Central memory CD8-positive, alpha-beta T cell (primary cell): ENCODE measurements at regions not wholly inside any gene's neighbourhood (a gene's known extent, or its start where the extent isn't known, plus 50 kb on each side); places are given as distances from the start of the nearest gene placed in this dataset.

Experiments used
- ATAC-seq: fragments of 150-1000 bp; cut with Tn5 transposase; replicated peaks from 2 replicates; pipeline ENCODE4 v1.10.0; 2022; ENCODE audit warnings: mild to moderate bottlenecking, moderate FRiP score, moderate number of reproducible peaks; ENCODE audit not compliant: poor library complexity, severe bottlenecking; ENCODE audit errors: extremely low read depth
- DNase-seq, 2 donors: peaks; one replicate each; pipeline ENCODE4 v3.0.0; 2021; ENCODE audit warnings: low spot score in 2 of 2
- H3K27ac Mint-ChIP-seq: one replicate; pipeline ENCODE4 v1.8.0; 2022; ENCODE audit warnings: low read depth, mild to moderate bottlenecking, moderate library complexity, mixed read lengths
- H3K27me3 Mint-ChIP-seq: one replicate; pipeline ENCODE4 v1.8.0; 2022; ENCODE audit warnings: mixed read lengths
- H3K36me3 Mint-ChIP-seq: one replicate; pipeline ENCODE4 v1.8.0; 2022; ENCODE audit warnings: mild to moderate bottlenecking, moderate library complexity, mixed read lengths; ENCODE audit not compliant: insufficient read depth
- H3K4me1 Mint-ChIP-seq: one replicate; pipeline ENCODE4 v1.8.0; 2022; ENCODE audit warnings: mixed read lengths
- H3K4me3 Mint-ChIP-seq: one replicate; pipeline ENCODE4 v1.8.0; 2022; ENCODE audit warnings: mild to moderate bottlenecking, moderate library complexity, mixed read lengths
- H3K9me3 Mint-ChIP-seq: one replicate; pipeline ENCODE4 v1.8.0; 2022; ENCODE audit warnings: mixed read lengths

- Mint-ChIP-seq H3K4me3 (no peak overlapping the region), H3K4me1 (no peaks in the 10 kb centered on the region), H3K36me3 (no peaks in the 10 kb centered on the region), H3K27me3 (no peaks in the 10 kb centered on the region), H3K9me3 (no peaks in the 10 kb centered on the region), H3K27ac (no peak overlapping the region)
- DNase-seq (no peak), ATAC-seq (no peak)
Observed at GRCh38 chr12:41769810-41770209, 374.9 kb downstream of the GXYLT1 start.

- no peaks in the 10 kb centered on the region for H3K4me1 Mint-ChIP-seq
- no peak overlapping the region for H3K27ac Mint-ChIP-seq
- H3K9me3 Mint-ChIP-seq = peaks cover 5% of the 10 kb centered on the region
- H3K36me3 Mint-ChIP-seq = no peaks in the 10 kb centered on the region
- ATAC-seq (no peak), DNase-seq (no peak)
- no peaks in the 10 kb centered on the region for H3K27me3 Mint-ChIP-seq
- no peak overlapping the region for H3K4me3 Mint-ChIP-seq
Observed at GRCh38 chr12:41768456-41768855, 376.2 kb downstream of the GXYLT1 start.

GRCh38 chr12:41762691-41763090 lies 382.0 kb downstream of the GXYLT1 start:
- Mint-ChIP-seq H3K36me3 (no peaks in the 10 kb centered on the region), H3K9me3 (peaks cover 8% of the 10 kb centered on the region), H3K27me3 (peaks cover 22% of the 10 kb centered on the region), H3K27ac (no peak overlapping the region), H3K4me1 (no peaks in the 10 kb centered on the region), H3K4me3 (no peak overlapping the region)
- ATAC-seq (no peak), DNase-seq (no peak)

- H3K27ac Mint-ChIP-seq = no peak overlapping the region
- DNase-seq = no peak
- no peak for ATAC-seq
- H3K36me3 Mint-ChIP-seq = peaks cover 2% of the 10 kb centered on the region
- H3K27me3 Mint-ChIP-seq = no peaks in the 10 kb centered on the region
- no peaks in the 10 kb centered on the region for H3K4me1 Mint-ChIP-seq
- no peaks in the 10 kb centered on the region for H3K9me3 Mint-ChIP-seq
- no peak overlapping the region for H3K4me3 Mint-ChIP-seq
Observed at GRCh38 chr12:41745593-41745992, 399.1 kb downstream of the GXYLT1 start.

- Mint-ChIP-seq H3K4me3 (no peak overlapping the region), H3K27me3 (no peaks in the 10 kb centered on the region), H3K36me3 (peaks cover 2% of the 10 kb centered on the region), H3K4me1 (no peaks in the 10 kb centered on the region), H3K9me3 (no peaks in the 10 kb centered on the region), H3K27ac (no peak overlapping the region)
- DNase-seq = no peak
- ATAC-seq = no peak
Observed at GRCh38 chr12:41743835-41744234, 400.8 kb downstream of the GXYLT1 start.

GRCh38 chr12:41739066-41739465 lies 405.6 kb downstream of the GXYLT1 start:
- no peaks in the 10 kb centered on the region for H3K9me3 Mint-ChIP-seq
- no peak for ATAC-seq
- H3K4me1 Mint-ChIP-seq = no peaks in the 10 kb centered on the region

GRCh38 chr12:41737423-41737822 lies 407.3 kb downstream of the GXYLT1 start:
- no peak for DNase-seq
- no peak overlapping the region for H3K4me3 Mint-ChIP-seq
- peaks cover 2% of the 10 kb centered on the region for H3K36me3 Mint-ChIP-seq
- no peak for ATAC-seq
- no peaks in the 10 kb centered on the region for H3K9me3 Mint-ChIP-seq
- H3K27ac Mint-ChIP-seq = no peak overlapping the region
- no peaks in the 10 kb centered on the region for H3K27me3 Mint-ChIP-seq
- no peaks in the 10 kb centered on the region for H3K4me1 Mint-ChIP-seq

More at GRCh38 chr12:41739066-41739465, 405.6 kb downstream of the GXYLT1 start:
- Mint-ChIP-seq H3K27ac (no peak overlapping the region), H3K4me3 (no peak overlapping the region), H3K36me3 (peaks cover 2% of the 10 kb centered on the region), H3K27me3 (no peaks in the 10 kb centered on the region)
- DNase-seq = no peak

- Mint-ChIP-seq H3K27me3 (no peaks in the 10 kb centered on the region), H3K4me1 (no peaks in the 10 kb centered on the region), H3K36me3 (no peaks in the 10 kb centered on the region), H3K4me3 (no peak overlapping the region), H3K9me3 (no peaks in the 10 kb centered on the region), H3K27ac (no peak overlapping the region)
- DNase-seq (no peak), ATAC-seq (no peak)
Observed at GRCh38 chr12:41736436-41736835, 408.2 kb downstream of the GXYLT1 start.

GRCh38 chr12:41731691-41732090 lies 413.0 kb downstream of the GXYLT1 start:
- Mint-ChIP-seq H3K27me3 (no peaks in the 10 kb centered on the region), H3K4me3 (no peak overlapping the region), H3K9me3 (no peaks in the 10 kb centered on the region), H3K36me3 (no peaks in the 10 kb centered on the region), H3K4me1 (no peaks in the 10 kb centered on the region), H3K27ac (no peak overlapping the region)
- DNase-seq = no peak
- no peak for ATAC-seq

- DNase-seq (no peak), ATAC-seq (no peak)
- no peaks in the 10 kb centered on the region for H3K9me3 Mint-ChIP-seq
- no peak overlapping the region for H3K4me3 Mint-ChIP-seq
- no peaks in the 10 kb centered on the region for H3K4me1 Mint-ChIP-seq
- no peaks in the 10 kb centered on the region for H3K27me3 Mint-ChIP-seq
- H3K36me3 Mint-ChIP-seq = no peaks in the 10 kb centered on the region
- H3K27ac Mint-ChIP-seq = no peak overlapping the region
Observed at GRCh38 chr12:41731061-41731460, 413.6 kb downstream of the GXYLT1 start.

GRCh38 chr12:41724216-41724615 lies 420.5 kb downstream of the GXYLT1 start:
- H3K36me3 Mint-ChIP-seq = no peaks in the 10 kb centered on the region
- H3K4me3 Mint-ChIP-seq = no peak overlapping the region
- DNase-seq = no peak
- peaks cover 9% of the 10 kb centered on the region for H3K27me3 Mint-ChIP-seq
- no peaks in the 10 kb centered on the region for H3K9me3 Mint-ChIP-seq
- no peak overlapping the region for H3K27ac Mint-ChIP-seq
- no peak for ATAC-seq
- no peaks in the 10 kb centered on the region for H3K4me1 Mint-ChIP-seq

GRCh38 chr12:41719214-41719613 lies 425.5 kb downstream of the GXYLT1 start:
- Mint-ChIP-seq H3K9me3 (no peaks in the 10 kb centered on the region), H3K27ac (no peak overlapping the region), H3K4me3 (no peak overlapping the region), H3K4me1 (no peaks in the 10 kb centered on the region), H3K36me3 (no peaks in the 10 kb centered on the region), H3K27me3 (no peaks in the 10 kb centered on the region)
- DNase-seq = no peak
- no peak for ATAC-seq

GRCh38 chr12:41715256-41715655 lies 429.4 kb downstream of the GXYLT1 start:
- Mint-ChIP-seq H3K36me3 (no peaks in the 10 kb centered on the region), H3K27ac (no peak overlapping the region), H3K4me3 (no peak overlapping the region), H3K4me1 (no peaks in the 10 kb centered on the region), H3K9me3 (no peaks in the 10 kb centered on the region), H3K27me3 (no peaks in the 10 kb centered on the region)
- DNase-seq (no peak), ATAC-seq (no peak)
